ENCODE measurements at regions not wholly inside any gene's neighbourhood (a gene's known extent, or its start where the extent isn't known, plus 50 kb on each side); places are given as distances from the start of the nearest gene placed in this dataset.

- TF ChIP-seq EGR1 (IDR thresholded peaks at IDR 0.05) (no peak), EP300 (IDR thresholded peaks at IDR 0.05; ENCODE audit: borderline replicate concordance) (no peak), CEBPB (IDR thresholded peaks at IDR 0.05) (no peak), ZBTB7A (IDR thresholded peaks at IDR 0.05; ENCODE audit: low read depth) (no peak), USF1 (IDR thresholded peaks at IDR 0.05) (no peak), REST (IDR thresholded peaks at IDR 0.05; ENCODE audit: low read depth) (no peak), TAF1 (IDR thresholded peaks at IDR 0.05; ENCODE audit: low read depth) (no peak), TCF12 (IDR thresholded peaks at IDR 0.05; ENCODE audit: low read depth) (no peak), FOXM1 (IDR thresholded peaks at IDR 0.05; ENCODE audit: borderline replicate concordance, low read depth) (no peak)
Observed at GRCh38 chr1:208607616-208608015, 363.4 kb upstream of the PLXNA2 start.

GRCh38 chr1:208614610-208615009 lies 370.4 kb upstream of the PLXNA2 start:
- TF ChIP-seq EP300 (IDR thresholded peaks at IDR 0.05; ENCODE audit: borderline replicate concordance) (no peak), RAD21 (IDR thresholded peaks at IDR 0.05; ENCODE audit: low read depth) (no peak), NFIC (IDR thresholded peaks at IDR 0.05) (no peak), CREB1 (IDR thresholded peaks at IDR 0.05; ENCODE audit: low read depth) (no peak), REST (IDR thresholded peaks at IDR 0.05; ENCODE audit: low read depth) (no peak), USF1 (IDR thresholded peaks at IDR 0.05) (no peak), CEBPB (IDR thresholded peaks at IDR 0.05) (no peak), TEAD4 (IDR thresholded peaks at IDR 0.05) (no peak), EGR1 (IDR thresholded peaks at IDR 0.05) (no peak), TCF12 (IDR thresholded peaks at IDR 0.05; ENCODE audit: low read depth) (no peak), YY1 (IDR thresholded peaks at IDR 0.05; ENCODE audit: low read depth) (no peak)

- TF ChIP-seq CEBPB (IDR thresholded peaks at IDR 0.05) (no peak), TCF12 (IDR thresholded peaks at IDR 0.05; ENCODE audit: low read depth) (no peak), EP300 (IDR thresholded peaks at IDR 0.05; ENCODE audit: borderline replicate concordance) (no peak), CREB1 (IDR thresholded peaks at IDR 0.05; ENCODE audit: low read depth) (no peak), NFIC (IDR thresholded peaks at IDR 0.05) (no peak), TEAD4 (IDR thresholded peaks at IDR 0.05) (no peak), ZBTB7A (IDR thresholded peaks at IDR 0.05; ENCODE audit: low read depth) (no peak), TAF1 (IDR thresholded peaks at IDR 0.05; ENCODE audit: low read depth) (no peak), EGR1 (IDR thresholded peaks at IDR 0.05) (no peak), USF1 (IDR thresholded peaks at IDR 0.05) (no peak)
Observed at GRCh38 chr1:208615371-208615770, 371.2 kb upstream of the PLXNA2 start.

- TF ChIP-seq EGR1 (IDR thresholded peaks at IDR 0.05) = no peak
- no peak for TF ChIP-seq CEBPB (IDR thresholded peaks at IDR 0.05)
- TF ChIP-seq MAX (IDR thresholded peaks at IDR 0.05) = no peak
- TF ChIP-seq FOXM1 (IDR thresholded peaks at IDR 0.05; ENCODE audit: borderline replicate concordance, low read depth) = no peak
- no peak for TF ChIP-seq TCF12 (IDR thresholded peaks at IDR 0.05; ENCODE audit: low read depth)
- TF ChIP-seq TEAD4 (IDR thresholded peaks at IDR 0.05) = no peak
- TF ChIP-seq NFIC (IDR thresholded peaks at IDR 0.05) = no peak
- no peak for TF ChIP-seq ZBTB7A (IDR thresholded peaks at IDR 0.05; ENCODE audit: low read depth)
- TF ChIP-seq TAF1 (IDR thresholded peaks at IDR 0.05; ENCODE audit: low read depth) = no peak
Observed at GRCh38 chr1:208616776-208617175, 372.6 kb upstream of the PLXNA2 start.

GRCh38 chr1:208628022-208628914 lies 384.1 kb upstream of the PLXNA2 start:
- TF ChIP-seq YY1 (IDR thresholded peaks at IDR 0.05; ENCODE audit: low read depth) (no peak), ZBTB7A (IDR thresholded peaks at IDR 0.05; ENCODE audit: low read depth) (no peak), FOXM1 (IDR thresholded peaks at IDR 0.05; ENCODE audit: borderline replicate concordance, low read depth) (no peak), RAD21 (IDR thresholded peaks at IDR 0.05; ENCODE audit: low read depth) (no peak), MAX (IDR thresholded peaks at IDR 0.05) (no peak), EGR1 (IDR thresholded peaks at IDR 0.05) (no peak), TAF1 (IDR thresholded peaks at IDR 0.05; ENCODE audit: low read depth) (no peak), USF1 (IDR thresholded peaks at IDR 0.05) (no peak), EP300 (IDR thresholded peaks at IDR 0.05; ENCODE audit: borderline replicate concordance) (no peak), NFIC (IDR thresholded peaks at IDR 0.05) (no peak), REST (IDR thresholded peaks at IDR 0.05; ENCODE audit: low read depth) (no peak), TCF12 (IDR thresholded peaks at IDR 0.05; ENCODE audit: low read depth) (no peak), CREB1 (IDR thresholded peaks at IDR 0.05; ENCODE audit: low read depth) (no peak), TEAD4 (IDR thresholded peaks at IDR 0.05) (no peak)

Data from Ishikawa (cell line).